ENCODE measurements at regions not wholly inside any gene's neighbourhood (a gene's known extent, or its start where the extent isn't known, plus 50 kb on each side); places are given as distances from the start of the nearest gene placed in this dataset.
"Not testable (repeated sequence)": the region's sequence is repeated elsewhere in the genome, so short reads cannot be mapped to it uniquely, and the experiment has no call there.

- no peak for DNase-seq (ENCODE audit: low read depth)
- no peak for TF ChIP-seq MAX (IDR thresholded peaks at IDR 0.05; ENCODE audit: low read depth, low read length)
- no peak for TF ChIP-seq MYC (IDR thresholded peaks at IDR 0.05; ENCODE audit: low read depth, low read length)
- TF ChIP-seq POLR2A (IDR thresholded peaks at IDR 0.05; ENCODE audit: extremely low read depth, insufficient read length) = no peak
- no peak for TF ChIP-seq CTCF (IDR thresholded peaks at IDR 0.05; ENCODE audit: low read depth, low read length)
Observed at GRCh38 chr6:170006071-170006899, 254.9 kb downstream of the ERMARD start.

DNA sequence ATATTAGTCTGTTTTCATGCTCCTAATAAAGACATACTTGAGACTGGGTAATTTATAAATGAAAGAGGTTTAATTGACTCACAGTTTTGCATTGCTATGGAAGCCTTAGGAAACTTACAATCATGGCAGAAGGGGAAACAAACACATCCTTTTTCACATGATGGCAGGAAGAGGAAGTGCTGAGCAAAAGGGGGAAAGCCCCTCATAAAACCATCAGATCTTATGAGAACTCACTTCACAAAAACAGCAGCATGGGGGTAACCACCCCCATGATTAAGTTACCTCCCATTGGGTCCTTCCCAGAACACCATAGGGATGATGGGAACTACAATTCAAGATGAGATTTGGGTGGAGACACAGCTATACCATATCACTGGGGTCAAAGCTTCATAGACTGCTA lies 254.2 kb downstream of the ERMARD start:
- no peak overlapping the region for H3K4me3 ChIP-seq (ENCODE audit: low read depth, low read length)
- TF ChIP-seq MAX (IDR thresholded peaks at IDR 0.05; ENCODE audit: low read depth, low read length) (no peak), POLR2A (IDR thresholded peaks at IDR 0.05; ENCODE audit: extremely low read depth, insufficient read length) (no peak), MYC (IDR thresholded peaks at IDR 0.05; ENCODE audit: low read depth, low read length) (no peak), CTCF (IDR thresholded peaks at IDR 0.05; ENCODE audit: low read depth, low read length) (no peak)
- DNase-seq (ENCODE audit: low read depth) = no peak

More at GRCh38 chr6:170006071-170006899, 254.9 kb downstream of the ERMARD start:
- H3K4me3 ChIP-seq (ENCODE audit: low read depth, low read length) = no peak overlapping the region

- DNase-seq (ENCODE audit: low read depth) = no peak
- H3K4me3 ChIP-seq (ENCODE audit: low read depth, low read length) = no peak overlapping the region
- TF ChIP-seq MYC (IDR thresholded peaks at IDR 0.05; ENCODE audit: low read depth, low read length) = no peak
- no peak for TF ChIP-seq CTCF (IDR thresholded peaks at IDR 0.05; ENCODE audit: low read depth, low read length)
- no peak for TF ChIP-seq POLR2A (IDR thresholded peaks at IDR 0.05; ENCODE audit: extremely low read depth, insufficient read length)
- TF ChIP-seq MAX (IDR thresholded peaks at IDR 0.05; ENCODE audit: low read depth, low read length) = no peak
Observed at GRCh38 chr6:170004585-170005210, 253.3 kb downstream of the ERMARD start.

DNA sequence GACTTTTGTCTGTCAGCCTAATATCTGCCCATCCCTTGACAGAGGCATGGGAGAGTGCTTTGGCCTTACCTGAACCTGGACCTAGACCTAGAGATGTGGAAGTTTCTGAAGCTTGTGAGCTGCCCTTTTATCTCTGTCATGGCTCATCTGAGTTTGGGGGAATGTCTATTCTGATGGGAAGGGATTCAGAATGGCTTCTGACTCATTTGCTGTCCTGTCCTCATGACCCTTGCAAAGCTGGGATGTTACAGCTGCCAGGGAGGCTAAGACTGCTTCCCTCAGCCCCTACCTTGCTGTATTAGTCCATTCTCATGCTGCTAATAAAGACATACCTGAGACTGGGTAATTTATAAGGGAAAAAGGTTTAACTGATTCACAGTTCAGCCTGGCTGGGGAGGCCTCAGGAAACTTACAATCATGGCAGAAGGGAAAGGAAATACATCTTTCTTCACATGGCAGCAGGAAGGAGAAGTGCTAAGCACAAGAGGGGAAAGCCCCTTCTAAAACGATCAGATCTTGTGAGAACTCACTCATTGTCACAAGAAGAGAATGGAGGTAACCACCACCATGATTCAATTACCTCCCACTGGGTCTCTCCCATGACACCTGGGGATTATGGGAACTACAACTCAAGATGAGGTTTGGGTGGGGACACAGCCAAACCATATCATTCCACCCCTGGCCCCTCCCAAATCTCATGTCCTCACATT lies 252.2 kb downstream of the ERMARD start:
- H3K4me3 ChIP-seq (ENCODE audit: low read depth, low read length) = no peak overlapping the region
- TF ChIP-seq POLR2A (IDR thresholded peaks at IDR 0.05; ENCODE audit: extremely low read depth, insufficient read length) (no peak), CTCF (IDR thresholded peaks at IDR 0.05; ENCODE audit: low read depth, low read length) (no peak), MAX (IDR thresholded peaks at IDR 0.05; ENCODE audit: low read depth, low read length) (no peak), MYC (IDR thresholded peaks at IDR 0.05; ENCODE audit: low read depth, low read length) (no peak)
- DNase-seq (ENCODE audit: low read depth) = no peak

DNA sequence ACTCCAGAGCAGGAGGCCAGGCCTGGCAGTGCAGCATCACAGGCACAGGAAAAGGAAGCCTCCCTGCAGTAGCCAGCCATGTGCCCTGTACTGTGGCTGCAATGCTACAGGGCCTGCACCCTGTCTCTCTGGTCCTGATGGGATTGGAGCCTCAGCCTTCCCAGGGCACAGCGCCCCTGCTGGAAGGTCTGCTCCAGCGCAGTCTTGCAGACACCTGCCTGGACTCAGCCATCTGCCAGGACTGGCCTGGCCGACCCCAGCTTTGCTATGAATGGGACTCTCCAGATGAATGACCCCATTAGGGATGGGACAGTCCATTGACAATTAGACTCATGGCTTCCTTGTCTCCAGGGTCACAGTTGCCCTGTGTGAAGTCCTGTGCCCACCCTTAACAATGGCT lies 251.6 kb downstream of the ERMARD start:
- TF ChIP-seq CTCF (IDR thresholded peaks at IDR 0.05; ENCODE audit: low read depth, low read length) = no peak
- TF ChIP-seq MYC (IDR thresholded peaks at IDR 0.05; ENCODE audit: low read depth, low read length) = no peak
- no peak for TF ChIP-seq MAX (IDR thresholded peaks at IDR 0.05; ENCODE audit: low read depth, low read length)
- H3K4me3 ChIP-seq (ENCODE audit: low read depth, low read length) = no peak overlapping the region
- no peak for DNase-seq (ENCODE audit: low read depth)

GRCh38 chr6:170001782-170002181 lies 250.4 kb downstream of the ERMARD start:
- not testable (repeated sequence) for H3K4me3 ChIP-seq (ENCODE audit: low read depth, low read length)

More at GRCh38 chr6:170001782-170002181, 250.4 kb downstream of the ERMARD start:
- DNase-seq (ENCODE audit: low read depth) = not testable (repeated sequence)
